ENCODE measurements at regions not wholly inside any gene's neighbourhood (a gene's known extent, or its start where the extent isn't known, plus 50 kb on each side); places are given as distances from the start of the nearest gene placed in this dataset.

DNA sequence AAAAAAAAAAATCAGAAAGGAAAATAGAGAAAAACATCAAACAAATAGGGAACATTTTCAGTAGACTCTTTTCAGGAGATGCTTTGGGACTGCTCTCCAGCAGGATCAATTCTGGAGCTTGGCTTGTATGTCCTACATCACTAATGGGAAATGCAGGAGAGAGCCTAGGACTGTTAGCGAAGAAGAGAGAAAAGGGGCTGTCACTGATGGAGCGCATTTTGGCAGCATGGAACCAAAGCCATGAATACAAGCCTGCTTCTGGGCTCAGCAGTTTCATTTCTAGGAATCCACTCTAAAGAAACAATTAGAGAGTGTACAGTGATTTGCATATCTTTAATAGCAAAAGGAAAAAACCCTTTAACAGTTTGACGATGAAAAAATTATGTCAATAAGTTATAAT is 203.9 kb downstream of the NUFIP1 start:
- TF ChIP-seq RCOR1 (IDR thresholded peaks at IDR 0.05; ENCODE audit: low read depth, low read length) (no peak), POLR2A (IDR thresholded peaks at IDR 0.05; ENCODE audit: low read length) (no peak)
